Amniotic epithelial cell (primary cell): ENCODE measurements at regions not wholly inside any gene's neighbourhood (a gene's known extent, or its start where the extent isn't known, plus 50 kb on each side); places are given as distances from the start of the nearest gene placed in this dataset.

Experiments
- DNase-seq: peaks from one replicate; pipeline ENCODE4 v3.0.0-alpha.2; 2010; ENCODE audit warnings: low read depth

DNA sequence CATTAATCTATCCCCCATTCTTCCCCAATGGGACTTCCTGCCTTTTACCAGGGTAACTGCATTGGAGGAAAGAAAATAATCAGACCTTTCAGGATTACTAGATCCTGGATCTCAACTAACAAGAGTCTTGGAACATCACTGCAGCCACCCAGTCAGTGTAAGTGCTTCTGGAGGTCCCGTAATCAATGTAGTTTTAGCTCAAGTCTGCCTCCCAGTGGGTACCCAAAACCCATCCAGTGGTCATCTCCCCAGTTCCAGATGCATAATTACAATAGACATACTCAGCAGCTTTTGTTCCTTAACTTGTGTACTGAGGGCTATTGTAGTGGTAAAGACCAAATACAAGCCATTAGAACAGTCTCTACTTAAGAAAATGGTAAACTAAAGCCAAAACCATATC lies 319.1 kb downstream of the GPATCH2 start:
- peak; percentile 17 for DNase-seq

DNA sequence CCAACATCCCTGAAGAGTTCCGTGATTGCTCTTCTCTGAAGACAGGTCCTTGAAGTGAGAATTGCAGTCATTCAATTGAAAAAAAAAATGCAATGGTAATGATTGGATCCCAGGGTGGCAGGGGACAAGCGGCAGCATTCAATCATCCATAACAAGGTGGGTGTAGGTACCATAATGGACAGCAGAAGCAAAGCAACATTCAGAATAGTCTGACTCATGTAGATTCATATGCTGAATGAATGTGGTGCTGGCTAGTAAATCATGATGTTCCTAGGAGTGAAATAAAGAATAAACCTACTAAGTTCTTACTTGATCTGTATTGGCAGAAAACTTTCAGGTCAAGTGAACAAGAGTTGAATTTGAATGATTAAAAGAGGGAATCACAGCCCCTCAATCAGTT lies 319.6 kb downstream of the GPATCH2 start:
- no peak for DNase-seq

DNA sequence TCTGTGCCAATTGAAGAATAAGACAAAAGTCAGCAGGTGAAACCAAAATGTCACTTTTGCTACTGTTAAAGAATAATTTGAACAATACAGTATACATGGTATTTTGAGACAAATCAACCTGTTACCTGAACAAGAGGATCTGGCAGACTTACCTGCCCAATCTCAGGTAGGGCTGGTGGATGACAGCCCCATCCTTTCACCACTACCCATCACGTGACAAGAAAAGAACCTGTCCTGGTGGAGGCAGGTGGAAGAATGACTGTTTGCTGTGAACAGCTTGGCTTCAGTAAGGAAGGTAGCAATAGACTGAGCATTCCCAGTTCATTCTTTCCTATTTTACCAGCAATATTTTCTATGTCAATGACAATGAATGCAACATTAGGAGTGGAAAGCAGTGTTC lies 349.6 kb downstream of the GPATCH2 start:
- no peak for DNase-seq

DNA sequence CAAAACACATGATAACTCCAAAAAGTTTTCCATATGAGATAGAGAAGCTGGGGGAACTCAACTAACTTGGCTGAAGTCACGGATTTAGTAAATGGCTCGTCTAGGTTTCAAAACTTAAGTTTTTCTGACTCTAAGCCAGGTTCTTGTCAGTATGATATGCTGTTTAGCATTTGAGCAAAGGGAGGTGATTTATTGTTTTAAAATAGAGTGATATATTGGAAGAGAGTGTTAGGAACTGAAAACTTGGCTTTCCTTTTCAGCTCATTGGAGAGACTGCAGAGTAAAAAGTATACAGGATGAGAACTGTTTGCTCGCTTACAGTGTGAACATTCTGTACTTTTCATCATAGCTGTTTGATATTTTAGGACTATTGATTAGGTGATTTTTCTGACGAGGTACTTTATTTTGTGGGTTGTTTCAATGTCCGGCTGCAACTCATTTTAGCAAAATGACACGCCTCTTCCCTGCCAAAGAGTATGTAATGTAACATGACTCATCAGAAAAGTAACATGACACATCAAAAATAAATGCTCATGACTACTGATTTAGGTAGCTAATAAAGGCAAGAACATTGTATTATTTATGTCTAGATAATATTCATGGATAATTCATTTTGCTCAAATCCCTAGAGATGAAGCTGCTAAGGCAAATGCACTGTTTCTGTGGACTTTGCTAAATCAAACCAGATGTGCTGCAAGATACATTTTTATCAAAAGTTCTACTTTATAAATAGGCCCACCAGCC lies 355.1 kb downstream of the GPATCH2 start:
- DNase-seq: peak; percentile 76

DNA sequence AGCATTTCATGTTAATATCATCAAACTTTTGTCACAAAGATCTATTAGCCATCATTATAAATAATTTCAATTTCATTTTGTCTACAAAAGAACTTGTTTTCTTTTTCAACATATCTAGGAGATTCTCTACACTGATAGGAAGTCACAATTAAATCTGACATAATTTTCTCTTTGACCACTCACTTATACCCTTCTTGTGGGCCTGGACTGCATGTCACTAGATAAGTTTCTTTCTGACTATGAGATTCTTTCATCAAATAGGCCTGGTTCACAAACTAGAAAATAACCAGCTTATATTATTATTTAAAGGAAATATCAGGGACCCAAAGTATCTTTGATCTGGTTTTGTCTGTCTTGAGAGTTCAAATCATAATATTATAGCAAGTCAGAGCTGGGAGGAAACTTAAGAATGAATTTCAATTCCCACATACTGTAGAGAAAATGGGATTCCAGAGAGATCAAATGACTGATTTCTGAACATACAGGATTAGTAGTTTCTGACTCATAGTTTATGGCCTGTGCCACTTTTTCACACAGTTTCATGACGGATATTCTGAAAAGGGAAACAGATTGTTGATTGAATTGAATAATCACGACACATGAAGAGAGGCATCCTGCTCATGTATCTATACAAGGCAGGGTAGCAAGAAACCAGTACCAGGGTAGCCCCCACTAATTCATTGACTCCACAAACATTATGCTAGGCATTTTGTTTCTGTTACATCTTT lies 355.8 kb downstream of the GPATCH2 start:
- peak; percentile 64 for DNase-seq

DNA sequence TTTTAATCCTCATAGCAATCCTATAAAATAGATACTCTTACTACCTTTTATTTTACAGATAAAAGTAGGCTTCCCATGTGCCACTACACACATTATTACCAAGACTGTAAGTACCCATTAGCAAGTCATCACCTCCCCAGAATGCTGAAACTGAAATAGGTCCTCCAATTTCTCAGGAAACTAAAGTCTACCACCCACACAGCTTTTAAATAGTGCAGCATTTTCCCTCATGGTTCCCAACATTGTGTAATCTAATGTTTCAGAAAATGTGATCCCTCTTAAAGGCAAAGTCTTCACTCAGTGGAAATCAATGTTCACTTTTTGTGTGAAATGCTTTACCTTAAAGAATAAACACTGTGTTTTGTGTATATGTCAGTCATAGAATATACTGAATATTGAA lies 356.5 kb downstream of the GPATCH2 start:
- peak; percentile 27 for DNase-seq

DNA sequence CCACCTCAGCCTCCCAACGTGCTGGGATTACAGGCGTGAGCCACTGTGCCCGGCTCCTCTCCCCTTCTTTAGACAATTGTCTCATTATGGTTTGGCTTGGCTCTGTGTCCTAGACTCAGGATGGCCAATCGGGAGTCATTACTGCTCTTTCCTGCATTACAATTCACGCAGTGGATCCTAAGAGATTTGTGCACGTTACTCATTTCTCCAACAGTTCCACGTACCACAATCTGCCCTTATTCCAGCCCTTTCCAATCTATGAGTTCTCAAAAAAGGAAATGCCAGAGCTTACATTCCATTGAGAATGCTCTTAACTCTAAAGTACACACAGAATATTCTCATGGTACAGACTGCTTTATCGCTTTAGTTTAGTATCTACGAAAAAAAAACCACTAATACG lies 357.0 kb downstream of the GPATCH2 start:
- peak; percentile 52 for DNase-seq

DNA sequence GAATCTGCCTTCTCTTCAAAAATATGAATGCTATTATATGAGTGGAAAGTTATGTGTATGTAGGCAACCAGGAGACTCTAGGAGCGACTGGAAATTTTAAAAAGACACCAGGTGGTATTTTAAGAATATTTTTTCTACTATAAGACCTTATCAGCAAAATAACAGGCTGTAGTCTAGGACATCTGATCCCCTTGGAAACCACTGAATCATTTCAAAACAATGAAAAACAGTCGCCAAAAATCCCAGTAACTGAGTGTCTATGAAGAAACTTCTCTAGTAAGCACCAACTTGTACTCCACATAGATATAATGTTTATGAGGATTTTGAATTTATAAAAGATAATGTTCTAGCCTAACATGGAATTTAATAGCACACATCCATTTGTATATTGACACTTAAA lies 358.5 kb downstream of the GPATCH2 start:
- peak; percentile 85 for DNase-seq

DNA sequence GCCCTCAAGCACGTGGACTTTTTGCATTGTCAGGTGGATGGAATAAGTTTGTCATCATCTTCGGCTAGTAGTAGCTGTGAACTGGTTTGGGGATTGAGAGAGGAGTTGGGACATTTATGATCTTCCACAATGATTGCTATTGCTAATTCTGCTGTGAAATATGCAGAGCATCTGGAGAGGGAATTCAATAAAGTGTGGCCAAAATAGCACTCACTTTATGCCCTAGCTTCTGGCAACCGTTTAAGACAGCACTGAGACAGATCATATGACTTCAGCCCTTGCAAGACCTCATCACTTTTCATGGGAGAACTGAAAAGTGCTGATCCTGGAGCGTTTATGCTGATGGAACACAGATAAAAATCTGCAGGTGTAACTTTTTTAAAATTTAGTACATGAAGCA lies 360.8 kb downstream of the GPATCH2 start:
- no peak for DNase-seq

DNA sequence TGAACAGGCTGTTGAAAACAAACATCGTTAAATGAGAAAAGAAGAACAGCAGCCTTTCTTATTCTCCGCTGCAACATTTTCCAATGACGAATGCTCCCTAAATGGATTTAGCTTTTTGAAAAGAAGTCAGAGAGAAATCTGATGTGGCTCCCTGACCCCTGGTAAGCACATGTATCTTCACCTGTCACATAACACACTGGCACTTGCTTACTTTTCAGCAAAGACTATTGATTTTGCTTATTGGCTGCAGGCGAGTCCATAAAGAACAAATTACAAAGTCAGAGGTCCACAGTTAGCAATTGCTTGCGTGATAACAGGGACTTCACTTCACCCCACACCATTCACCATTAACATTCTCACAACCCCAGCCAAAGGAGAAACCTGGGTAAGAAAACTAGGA lies 362.8 kb downstream of the GPATCH2 start:
- DNase-seq: no peak

DNA sequence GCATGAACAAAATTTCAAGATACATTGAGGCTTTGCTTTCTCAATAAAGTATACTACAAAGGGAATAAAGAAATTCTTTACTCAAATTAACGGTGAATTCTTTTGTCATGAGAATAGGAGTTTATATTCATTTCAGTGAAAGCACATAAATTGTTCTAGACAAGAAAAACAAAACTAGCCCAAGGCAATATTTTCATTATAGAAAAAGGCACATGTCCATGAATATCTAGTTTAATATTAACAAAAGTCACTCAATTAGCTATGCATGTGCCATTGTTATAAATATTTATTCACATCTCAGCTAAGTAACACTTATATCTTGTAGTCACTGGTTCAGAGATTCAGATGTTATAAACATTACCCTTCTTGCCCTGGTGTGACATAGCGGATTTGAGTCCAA lies 369.3 kb downstream of the GPATCH2 start:
- no peak for DNase-seq

DNA sequence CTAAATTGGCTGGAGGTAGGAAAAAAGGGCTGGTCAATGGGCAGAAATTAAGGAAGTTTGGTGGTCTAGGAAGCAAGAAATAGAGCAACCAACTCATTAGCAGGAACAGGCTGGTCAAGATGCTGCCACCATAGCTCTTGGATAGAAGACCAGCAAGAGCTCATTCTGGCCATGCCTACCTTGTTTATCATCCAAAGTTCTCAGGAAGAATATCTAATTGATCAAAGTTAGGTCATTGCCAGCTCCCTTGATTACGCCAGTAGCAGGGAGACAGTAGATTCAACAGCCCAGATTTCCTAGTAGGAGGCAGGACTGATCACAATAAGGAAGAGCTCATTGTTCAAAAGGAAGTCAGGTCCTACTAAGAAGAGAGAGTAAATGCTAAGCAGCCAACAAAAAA lies 370.2 kb downstream of the GPATCH2 start:
- DNase-seq: no peak

DNA sequence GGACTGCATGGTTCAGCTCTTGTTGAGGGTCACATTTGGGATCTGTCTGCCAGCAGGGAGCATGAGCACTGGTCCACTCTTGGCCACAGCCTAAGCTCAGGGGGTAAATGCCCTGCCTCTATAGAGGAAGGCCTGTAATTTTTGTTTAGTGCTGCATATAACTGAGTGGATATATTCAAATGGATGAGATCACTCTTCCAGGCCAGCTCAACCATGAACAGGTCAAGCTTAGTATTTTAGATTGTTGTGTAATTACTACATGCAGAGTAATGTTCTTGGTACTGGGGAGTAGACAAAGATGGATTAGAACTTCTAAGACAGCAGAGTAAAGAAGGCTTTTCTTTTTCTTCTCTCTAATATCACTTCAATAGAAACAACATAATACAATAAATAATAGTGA lies 376.9 kb downstream of the GPATCH2 start:
- DNase-seq: no peak

DNA sequence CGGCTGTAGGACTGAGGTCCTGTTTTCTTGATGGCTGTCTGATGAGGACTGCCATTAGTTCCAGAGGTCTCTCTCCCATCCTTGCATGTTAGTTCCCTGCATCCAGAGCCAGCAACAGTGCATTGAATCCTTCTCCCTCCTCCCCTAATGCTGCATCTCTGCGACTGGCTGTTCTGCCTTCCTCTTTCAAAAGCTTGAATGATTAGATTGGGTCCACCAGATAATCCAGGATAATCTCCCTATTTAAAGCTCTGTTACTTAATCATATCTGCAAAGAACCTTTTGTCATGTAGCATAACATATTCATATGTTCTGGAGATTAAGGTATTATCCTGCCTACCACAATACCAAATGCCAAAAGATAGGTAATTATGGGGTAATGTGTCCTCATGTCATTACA lies 377.5 kb downstream of the GPATCH2 start:
- DNase-seq: no peak

DNA sequence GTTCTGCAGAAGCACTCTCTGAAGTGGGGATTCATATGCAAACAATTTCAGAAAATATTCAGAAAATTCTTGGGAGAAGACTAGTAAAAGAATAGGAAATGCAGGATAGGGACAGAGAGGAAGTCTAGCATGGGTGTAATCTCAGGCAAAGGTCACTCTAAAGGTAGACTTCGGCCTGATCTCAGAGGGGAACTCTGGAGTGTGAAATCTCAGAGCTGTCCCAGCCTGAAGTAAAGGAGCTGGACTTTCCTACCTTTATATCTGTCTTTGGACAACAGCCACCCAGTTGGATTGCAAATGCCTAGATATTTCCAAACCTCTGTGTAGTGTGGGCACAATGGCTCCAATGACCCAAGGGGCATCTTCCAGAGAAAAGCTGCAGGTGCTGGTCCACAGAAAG lies 379.8 kb downstream of the GPATCH2 start:
- no peak for DNase-seq

DNA sequence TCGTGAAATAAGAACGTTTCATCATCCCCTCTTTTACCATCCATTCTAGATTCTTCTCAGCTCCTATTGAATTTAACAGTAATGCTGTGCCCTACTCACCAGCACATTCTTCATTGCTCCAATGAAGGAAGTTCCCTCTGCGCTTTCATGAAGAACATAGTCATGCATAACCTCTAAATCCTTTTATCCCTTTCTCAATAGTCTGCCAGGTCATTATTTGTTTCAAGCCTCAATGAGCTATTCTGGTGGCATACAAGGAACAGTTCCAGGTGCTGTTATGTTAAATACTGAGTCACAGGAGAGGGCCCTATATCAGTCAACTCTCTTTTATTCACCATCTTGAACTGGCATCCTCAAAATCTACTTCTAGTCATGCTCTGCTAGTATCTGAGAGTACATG lies 381.0 kb downstream of the GPATCH2 start:
- DNase-seq: no peak

DNA sequence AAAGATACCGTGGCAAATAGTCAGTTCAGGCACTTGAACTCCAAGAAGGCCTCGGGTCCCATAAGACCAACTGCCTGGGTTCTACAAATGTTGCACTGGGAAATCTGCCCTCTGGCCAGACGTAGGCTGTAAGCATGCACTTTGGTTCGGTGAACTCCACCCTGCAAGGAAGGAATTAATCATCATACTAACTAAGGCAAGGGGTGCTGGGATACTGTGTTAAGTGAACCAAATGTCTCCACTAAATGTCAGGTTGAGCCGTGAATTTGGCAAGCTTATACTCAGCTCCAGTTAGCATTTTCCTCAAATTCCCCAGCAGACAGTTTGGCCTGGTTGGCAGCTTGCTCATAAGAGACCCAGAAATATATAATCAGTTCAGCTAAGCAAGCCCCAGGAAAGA lies 385.9 kb downstream of the GPATCH2 start:
- no peak for DNase-seq

DNA sequence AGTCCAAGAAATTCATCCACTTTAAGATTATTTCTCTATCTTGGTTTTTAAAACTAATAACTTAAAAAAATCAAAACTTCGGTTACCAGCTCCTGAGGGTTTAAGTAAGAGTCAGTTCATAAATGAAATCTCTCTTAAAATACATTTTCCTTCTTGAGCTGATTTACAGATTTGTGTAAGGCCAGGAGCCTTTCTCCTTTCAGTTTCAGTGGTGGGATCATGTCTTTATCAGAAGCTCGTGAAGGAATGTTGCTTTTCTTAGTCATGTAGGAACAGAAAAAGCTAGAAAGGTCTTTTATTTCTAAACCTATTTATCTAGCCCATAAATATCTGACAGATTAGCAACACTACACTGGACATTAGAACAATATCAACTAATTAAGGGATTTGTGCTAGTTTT lies 390.2 kb downstream of the GPATCH2 start:
- DNase-seq: no peak

DNA sequence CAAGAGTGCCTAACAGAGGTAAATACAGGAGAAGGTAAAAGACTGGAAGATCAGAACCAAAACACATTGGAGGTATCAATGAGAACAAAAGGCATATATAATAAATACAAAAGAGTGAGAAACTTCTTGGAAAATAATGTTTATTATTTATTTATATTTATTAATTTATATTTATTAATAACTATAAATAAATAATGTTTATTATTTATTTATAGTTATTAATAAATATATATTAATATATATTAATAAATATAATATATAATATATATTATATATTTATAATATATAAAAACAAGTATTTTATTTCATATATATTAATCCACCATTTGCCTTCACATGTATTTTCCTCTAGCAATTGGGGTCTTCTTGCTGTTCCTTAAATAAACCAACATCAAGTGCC lies 391.9 kb downstream of the GPATCH2 start:
- DNase-seq: no peak

DNA sequence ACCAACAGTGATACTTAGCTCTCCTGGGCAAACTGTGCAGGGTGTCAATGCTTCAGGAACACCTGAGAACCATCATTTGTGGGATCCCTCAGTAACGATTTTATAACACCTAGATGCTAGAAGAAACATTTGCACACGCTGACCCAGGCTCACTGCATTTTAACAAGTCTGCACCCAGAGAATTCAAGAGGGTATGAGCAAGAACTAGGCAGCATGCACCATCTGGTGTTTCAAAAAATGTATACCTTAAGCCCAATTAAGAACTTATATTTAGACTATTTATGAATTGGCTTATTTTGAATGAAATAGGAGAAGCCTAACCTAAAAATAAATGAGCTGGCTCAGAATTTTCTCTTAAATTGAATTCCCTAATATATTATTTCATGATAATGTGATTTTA lies 400.5 kb downstream of the GPATCH2 start:
- no peak for DNase-seq

DNA sequence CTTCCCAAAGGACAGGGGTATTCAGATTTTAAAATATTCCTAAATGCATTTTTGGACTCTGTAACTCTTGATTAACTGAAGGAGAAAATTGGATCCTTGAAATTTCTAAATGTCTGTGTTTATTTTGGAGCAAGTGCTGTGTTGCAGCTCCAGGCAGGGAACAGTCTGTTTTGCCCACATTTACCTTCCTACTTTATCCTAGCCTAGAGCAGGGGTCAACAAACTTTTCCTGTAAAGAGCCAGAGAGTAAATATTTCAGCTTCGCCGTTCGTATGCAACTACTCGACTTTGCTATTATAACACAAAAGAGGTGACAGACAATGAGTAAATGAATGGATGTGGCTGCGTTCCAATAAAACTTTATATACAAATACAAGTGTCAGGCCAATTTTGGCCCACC lies 402.2 kb downstream of the GPATCH2 start:
- DNase-seq: no peak

DNA sequence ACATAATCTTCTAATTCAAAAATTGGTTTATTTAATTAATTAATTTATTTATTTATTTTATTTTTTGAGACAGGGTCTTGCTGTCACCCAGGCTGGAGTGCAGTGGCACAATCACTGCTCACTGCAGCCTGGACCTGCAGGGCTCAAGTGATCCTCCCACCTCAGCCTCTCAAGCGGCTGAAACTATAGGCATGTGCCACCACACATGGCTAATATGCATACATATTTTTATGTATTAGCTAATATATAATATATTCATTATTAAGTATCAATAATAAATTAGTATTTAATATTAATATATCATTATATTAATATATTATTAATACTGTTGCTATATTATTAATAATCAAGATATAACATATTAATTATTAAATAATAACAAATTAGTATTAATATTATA lies 406.7 kb downstream of the GPATCH2 start:
- no peak for DNase-seq

DNA sequence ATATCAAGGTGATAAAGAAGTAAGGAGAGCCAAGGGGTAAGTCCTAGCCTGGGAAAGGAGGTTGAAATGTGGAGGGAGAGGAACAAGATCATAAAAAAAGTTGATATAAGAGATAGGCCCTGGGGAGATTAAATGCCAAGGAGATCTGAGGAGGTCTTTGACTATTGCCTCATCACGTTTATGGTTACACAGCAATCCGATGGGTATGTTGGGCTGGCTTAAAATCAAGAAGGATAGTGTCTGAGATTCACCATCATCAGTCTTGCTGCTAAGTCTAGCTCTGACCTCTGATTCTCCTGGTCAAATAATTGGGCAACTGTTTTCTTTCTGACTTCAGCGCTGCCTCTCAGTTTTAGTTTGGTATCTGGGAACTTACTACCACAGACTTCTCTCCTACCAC lies 416.3 kb downstream of the GPATCH2 start:
- peak; percentile 24 for DNase-seq

DNA sequence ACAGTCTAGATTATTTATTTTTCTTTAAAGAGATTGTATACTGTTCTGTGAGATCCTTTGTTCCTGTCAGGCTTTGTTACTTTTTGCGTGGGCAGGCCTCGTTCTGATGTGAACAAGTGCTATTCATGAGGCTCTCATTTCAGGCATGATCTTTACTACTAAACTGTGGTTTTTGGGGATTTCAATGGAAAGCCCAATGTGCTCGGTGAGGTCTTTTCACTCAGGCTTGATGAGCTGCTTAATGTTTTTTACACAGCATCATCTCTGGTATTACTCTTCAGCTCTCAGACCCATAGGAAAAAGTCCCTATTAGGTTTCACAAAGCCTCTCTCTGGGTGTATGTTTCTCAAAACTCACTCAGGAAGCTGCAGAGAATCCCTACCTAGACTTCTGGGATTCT lies 419.4 kb downstream of the GPATCH2 start:
- no peak for DNase-seq
